ENCODE measurements at regions not wholly inside any gene's neighbourhood (a gene's known extent, or its start where the extent isn't known, plus 50 kb on each side); places are given as distances from the start of the nearest gene placed in this dataset.

DNA sequence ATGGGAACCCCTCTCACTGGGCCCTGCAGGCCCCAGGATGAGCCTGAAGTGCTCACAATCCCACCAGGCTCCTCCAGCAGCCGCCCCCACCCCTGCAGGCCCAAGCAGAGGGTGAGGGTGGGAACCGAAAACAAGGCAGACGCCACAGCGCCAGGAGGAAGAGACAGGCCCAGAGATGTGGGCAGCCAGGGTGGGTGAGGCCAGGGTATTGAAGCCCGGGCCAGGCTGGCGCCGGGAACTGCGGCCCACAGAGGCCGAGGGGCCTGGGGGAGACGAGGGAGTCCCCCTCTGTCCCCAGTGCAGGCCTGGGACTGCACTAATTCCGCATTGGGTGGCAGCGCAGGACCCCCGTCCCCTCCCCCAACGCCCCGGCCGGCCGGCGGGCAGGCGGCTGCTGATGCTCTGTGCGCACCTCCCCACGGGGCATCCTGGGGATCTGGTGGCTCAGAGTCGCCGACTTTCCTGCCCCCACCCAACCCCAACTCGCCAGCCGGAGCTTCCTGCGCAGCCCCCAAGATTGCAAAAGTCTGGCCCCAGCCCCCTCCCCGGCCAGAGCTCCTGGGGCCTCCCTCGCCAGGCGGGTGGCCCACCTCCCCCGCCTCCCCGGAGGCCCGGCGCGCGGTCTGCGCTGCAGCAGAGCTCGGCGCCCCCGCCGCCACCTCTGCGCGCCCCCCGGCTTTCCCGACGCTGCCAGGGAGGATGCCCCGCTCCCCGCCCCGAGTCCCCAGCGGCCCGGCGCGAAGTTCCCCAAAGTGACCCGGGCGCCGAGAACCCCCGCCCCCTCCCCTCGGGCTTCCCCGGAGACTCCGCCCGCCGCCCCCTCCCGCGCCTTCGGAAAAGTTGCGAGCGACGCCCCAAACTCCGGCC, 107.8 kb downstream of the ENGASE start:
- Histone ChIP-seq H4K20me1 (replicated peaks; ENCODE audit: control insufficient read depth, extremely low read depth, insufficient read depth, low read length) (no peaks in the 10 kb centered on the region), H3K4me1 (ENCODE audit: control insufficient read depth, extremely low read depth, insufficient read depth, low read length) (no peaks in the 10 kb centered on the region), H3K79me2 (ENCODE audit: control insufficient read depth, insufficient read depth, low read length) (no peaks in the 10 kb centered on the region), H3K4me3 (replicated peaks in 1 of 3; ENCODE audit: insufficient read depth in 1 of 3, low read depth in 1 of 3, low read length in 3 of 3) (no peak overlapping the region), H3K27me3 (ENCODE audit: control insufficient read depth in 2 of 2, insufficient read depth in 2 of 2, low read length in 2 of 2) (peaks cover 20% of the 10 kb centered on the region in 2 experiments), H3K36me3 (ENCODE audit: control insufficient read depth in 2 of 2, extremely low read depth in 1 of 2, insufficient read depth in 2 of 2, low read length in 2 of 2) (no peaks in the 10 kb centered on the region), H3K9me3 (replicated peaks; ENCODE audit: control insufficient read depth, insufficient read depth, low read length) (no peaks in the 10 kb centered on the region), H3K4me2 (ENCODE audit: insufficient read depth, low read length) (no peak overlapping the region), H3K27ac (ENCODE audit: insufficient read depth, low read depth, low read length) (no peak overlapping the region), H3K9me1 (replicated peaks; ENCODE audit: control insufficient read depth, extremely low read depth, insufficient read depth, low read length) (no peaks in the 10 kb centered on the region), H2AFZ (ENCODE audit: low read depth, low read length) (no peak overlapping the region), H3K9ac (replicated peaks; ENCODE audit: extremely low read depth, insufficient read depth, low read length) (no peak overlapping the region)
- ChIA-PET POLR2A (no interaction called here), CTCF (interaction anchor here (1.4 kb wide), 1 partner anchor 209 kb away, joined by 4 read pairs; no protein-coding TSS in a partner anchor)
- intact Hi-C loops (cut with micrococcal nuclease): no loop called here
- BruUV-seq (replicated peaks): no TSS peak
- TF ChIP-seq JUN (IDR thresholded peaks at IDR 0.05; ENCODE audit: borderline replicate concordance, insufficient read depth, insufficient read length, low read depth) (no peak), POLR2AphosphoS5 (IDR thresholded peaks at IDR 0.05; ENCODE audit: insufficient read depth, low read depth, low read length) (no peak), FOS (IDR thresholded peaks at IDR 0.05; ENCODE audit: borderline replicate concordance, insufficient read depth, low read length) (no peak), EZH2 (IDR thresholded peaks at IDR 0.05; ENCODE audit: borderline replicate concordance, low read depth, low read length, severe bottlenecking) (peak; percentile 26)
- TF ChIP-seq, protein P1, sequence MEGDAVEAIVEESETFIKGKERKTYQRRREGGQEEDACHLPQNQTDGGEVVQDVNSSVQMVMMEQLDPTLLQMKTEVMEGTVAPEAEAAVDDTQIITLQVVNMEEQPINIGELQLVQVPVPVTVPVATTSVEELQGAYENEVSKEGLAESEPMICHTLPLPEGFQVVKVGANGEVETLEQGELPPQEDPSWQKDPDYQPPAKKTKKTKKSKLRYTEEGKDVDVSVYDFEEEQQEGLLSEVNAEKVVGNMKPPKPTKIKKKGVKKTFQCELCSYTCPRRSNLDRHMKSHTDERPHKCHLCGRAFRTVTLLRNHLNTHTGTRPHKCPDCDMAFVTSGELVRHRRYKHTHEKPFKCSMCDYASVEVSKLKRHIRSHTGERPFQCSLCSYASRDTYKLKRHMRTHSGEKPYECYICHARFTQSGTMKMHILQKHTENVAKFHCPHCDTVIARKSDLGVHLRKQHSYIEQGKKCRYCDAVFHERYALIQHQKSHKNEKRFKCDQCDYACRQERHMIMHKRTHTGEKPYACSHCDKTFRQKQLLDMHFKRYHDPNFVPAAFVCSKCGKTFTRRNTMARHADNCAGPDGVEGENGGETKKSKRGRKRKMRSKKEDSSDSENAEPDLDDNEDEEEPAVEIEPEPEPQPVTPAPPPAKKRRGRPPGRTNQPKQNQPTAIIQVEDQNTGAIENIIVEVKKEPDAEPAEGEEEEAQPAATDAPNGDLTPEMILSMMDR (IDR thresholded peaks at IDR 0.05; ENCODE audit: extremely low read depth in 1 of 2, insufficient read depth in 1 of 2, low read depth in 1 of 2, low read length in 2 of 2): no peak
- TF ChIP-seq, protein P2, sequence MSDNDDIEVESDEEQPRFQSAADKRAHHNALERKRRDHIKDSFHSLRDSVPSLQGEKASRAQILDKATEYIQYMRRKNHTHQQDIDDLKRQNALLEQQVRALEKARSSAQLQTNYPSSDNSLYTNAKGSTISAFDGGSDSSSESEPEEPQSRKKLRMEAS (IDR thresholded peaks at IDR 0.05; ENCODE audit: insufficient read depth, insufficient read length): no peak
- DNase-seq (ENCODE audit: low read depth, low spot score): no peak
- dilution Hi-C loops (cut with MboI; ENCODE audit: extremely low pct_ligation_motif_present, low sequenced_read_pairs): no loop called here
- no peak for FAIRE-seq
